GM13976 (cell line): ENCODE measurements at regions not wholly inside any gene's neighbourhood (a gene's known extent, or its start where the extent isn't known, plus 50 kb on each side); places are given as distances from the start of the nearest gene placed in this dataset.

Experiments used
- DNase-seq: peaks from one replicate; pipeline ENCODE4 v3.0.0; 2012; ENCODE audit warnings: low spot score
- CTCF ChIP-seq: IDR thresholded peaks from 2 replicates; pipeline ENCODE4 v1.5.1; 2012; ENCODE audit warnings: borderline replicate concordance, mild to moderate bottlenecking; ENCODE audit not compliant: insufficient read depth; ENCODE audit errors: extremely low read depth, missing control alignments, control extremely low read depth
- in situ Hi-C: fragments of 300-500 bp; cut with MboI; formaldehyde crosslinking; loops from one replicate; pipeline ENCODE4 v1.12.0; 2022; ENCODE audit warnings: low sequenced_read_pairs, mixed read lengths, inconsistent platforms; ENCODE audit not compliant: unreplicated experiment

- TF ChIP-seq CTCF = no peak
- no peak for DNase-seq
- in situ Hi-C loops = no loop called here
Observed at GRCh38 chr5:124560370-124560769, 186.1 kb downstream of the ZNF608 start.

GRCh38 chr5:124557761-124558160, 188.7 kb downstream of the ZNF608 start:
- in situ Hi-C loops = no loop called here
- DNase-seq = no peak
- TF ChIP-seq CTCF = no peak

- TF ChIP-seq CTCF = no peak
- no peak for DNase-seq
- in situ Hi-C loops = no loop called here
Observed at GRCh38 chr5:124554746-124555578, 191.5 kb downstream of the ZNF608 start.

GRCh38 chr5:124553911-124554310, 192.5 kb downstream of the ZNF608 start:
- DNase-seq = no peak
- in situ Hi-C loops = no loop called here
- TF ChIP-seq CTCF = no peak

- DNase-seq = no peak
- no peak for TF ChIP-seq CTCF
- in situ Hi-C loops = no loop called here
Observed at GRCh38 chr5:124552526-124552925, 193.9 kb downstream of the ZNF608 start.

GRCh38 chr5:124551939-124552279, 194.5 kb downstream of the ZNF608 start:
- no peak for TF ChIP-seq CTCF
- in situ Hi-C loops = no loop called here
- DNase-seq = no peak
